Activated CD8-positive, alpha-beta memory T cell treated with anti-CD3 and anti-CD28 coated beads, Interleukin-2, amount 50 U/mL, for 48 hours (primary cell): ENCODE measurements at regions not wholly inside any gene's neighbourhood (a gene's known extent, or its start where the extent isn't known, plus 50 kb on each side); places are given as distances from the start of the nearest gene placed in this dataset.

Experiments
- DNase-seq: peaks from one replicate; pipeline ENCODE4 v3.0.0-alpha.2; 2020

DNA sequence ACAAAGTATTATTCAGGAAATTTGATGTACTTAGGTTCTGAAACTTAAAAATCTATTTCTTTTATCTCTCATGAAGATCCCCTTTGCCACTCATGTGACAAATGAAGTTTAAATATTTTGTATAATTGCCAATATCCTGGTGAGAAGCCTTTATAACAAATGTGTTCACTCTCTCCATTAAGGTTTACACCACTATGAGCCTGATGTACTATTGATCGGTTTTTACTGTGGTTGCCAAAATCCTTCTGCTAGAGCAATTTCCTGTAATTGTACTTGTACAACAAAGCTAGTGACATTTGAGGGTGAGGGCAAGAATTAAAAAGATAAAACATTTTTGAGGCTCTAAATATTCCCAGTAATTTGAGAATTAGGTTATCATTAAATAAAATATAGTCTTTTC lies 222.3 kb upstream of the CDH19 start:
- no peak for DNase-seq

DNA sequence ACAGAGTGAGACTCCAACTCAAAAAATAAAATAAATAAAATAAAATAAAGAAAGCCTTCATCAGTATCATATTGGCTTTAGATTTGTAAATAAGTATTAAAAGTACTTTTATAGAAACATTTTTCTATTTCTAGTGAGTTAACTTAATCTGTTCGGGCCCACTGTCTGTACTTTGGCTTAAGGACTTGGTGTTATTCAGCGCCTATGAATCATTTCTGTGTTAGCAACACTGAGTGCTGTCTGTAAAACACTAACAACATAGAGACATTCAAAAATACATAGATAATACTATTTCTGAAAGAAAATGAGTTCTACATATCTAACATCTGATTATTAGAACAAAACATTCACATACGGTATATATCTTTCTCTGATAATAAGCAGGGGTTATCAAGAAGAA lies 221.5 kb upstream of the CDH19 start:
- DNase-seq, result no peak

DNA sequence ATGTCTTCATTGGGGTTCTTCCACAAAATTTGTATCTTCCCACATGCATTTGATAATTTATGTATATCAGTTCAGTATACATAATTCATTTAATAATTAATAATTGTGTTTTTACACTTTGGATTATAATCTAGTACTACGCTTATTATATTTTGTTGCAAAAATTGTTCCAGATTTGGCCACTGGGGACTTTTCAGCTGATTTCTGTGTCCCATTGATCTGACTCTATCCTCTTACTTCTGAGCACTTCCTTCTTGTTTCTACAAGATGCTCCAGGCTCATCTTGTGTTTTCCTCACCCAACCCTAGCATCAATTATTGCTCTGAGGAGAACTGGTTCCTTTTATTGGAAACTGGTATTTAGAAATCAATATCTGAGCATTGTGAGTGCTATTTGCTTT lies 215.3 kb upstream of the CDH19 start:
- DNase-seq, result no peak

DNA sequence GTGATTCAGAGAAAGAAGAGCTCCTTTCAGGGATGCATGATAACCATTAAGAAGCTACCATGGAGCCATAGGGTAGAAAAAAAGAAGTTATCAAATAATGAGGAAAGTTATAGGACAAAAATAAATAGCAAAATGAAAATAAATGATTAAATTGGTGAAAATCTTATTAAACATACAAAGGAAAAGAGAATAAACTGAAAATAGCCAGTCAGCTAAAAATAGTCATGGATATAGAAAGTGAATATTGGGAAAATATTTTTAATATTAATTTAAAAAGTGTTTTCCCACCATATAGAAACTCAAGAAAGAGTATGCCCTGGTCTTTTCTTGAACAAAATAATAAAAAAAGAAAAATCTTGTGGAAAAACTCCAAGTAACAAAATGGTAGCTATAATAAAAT lies 209.2 kb upstream of the CDH19 start:
- no peak for DNase-seq

DNA sequence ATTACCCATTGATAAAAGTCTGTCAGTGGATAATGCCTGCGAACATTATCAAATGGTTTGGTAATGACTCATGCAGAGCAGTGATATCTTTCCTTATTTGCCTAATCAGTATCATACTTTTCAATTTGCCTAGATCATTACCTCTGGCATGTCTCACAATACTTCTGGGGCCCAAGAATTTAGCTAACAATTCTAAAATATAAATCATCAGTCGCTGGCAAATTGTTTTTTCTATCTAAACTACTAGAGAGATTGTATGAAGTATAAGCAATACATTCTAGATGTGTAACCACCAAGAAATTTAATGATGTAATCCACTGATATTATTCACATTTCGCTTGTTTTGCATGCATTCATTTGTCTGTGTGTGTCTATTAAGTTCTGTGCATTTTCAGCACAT lies 191.2 kb upstream of the CDH19 start:
- DNase-seq, result no peak

DNA sequence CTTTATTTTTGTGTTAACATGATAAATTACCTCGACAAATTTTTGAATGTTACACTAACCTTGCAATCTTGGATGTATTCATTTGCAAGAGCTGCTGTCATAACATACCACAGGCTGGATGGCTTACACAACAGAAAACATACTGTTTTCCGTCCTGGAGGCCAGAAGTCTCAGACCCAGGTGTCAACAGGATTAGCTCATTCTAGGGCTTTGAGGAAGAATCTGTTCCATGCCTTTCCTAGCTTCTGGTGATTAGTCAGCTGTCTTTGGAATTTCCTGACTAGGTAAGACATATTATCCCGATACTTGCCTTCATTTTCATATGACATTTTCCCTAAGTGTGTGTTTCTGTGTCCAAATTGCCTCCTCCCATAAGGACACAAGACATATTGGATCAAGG lies 188.6 kb upstream of the CDH19 start:
- DNase-seq, result no peak

DNA sequence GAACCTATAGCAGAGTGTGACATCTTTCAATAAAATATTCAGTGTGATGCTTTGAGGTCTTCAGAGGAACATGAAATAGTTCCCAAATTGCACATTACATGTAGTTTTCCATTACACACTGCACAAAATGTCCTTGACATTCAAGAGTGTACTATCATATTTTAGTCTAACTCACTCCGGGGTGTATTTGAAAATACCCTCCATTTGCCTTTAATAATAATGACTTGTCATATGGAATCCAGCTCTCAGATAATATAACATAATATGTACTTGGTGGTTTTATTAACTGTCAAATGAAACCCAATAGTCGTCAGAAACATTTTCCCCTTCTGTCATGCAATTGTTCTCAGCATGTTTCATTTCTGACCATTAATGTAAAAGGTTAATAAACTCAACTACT lies 176.7 kb upstream of the CDH19 start:
- no peak for DNase-seq

DNA sequence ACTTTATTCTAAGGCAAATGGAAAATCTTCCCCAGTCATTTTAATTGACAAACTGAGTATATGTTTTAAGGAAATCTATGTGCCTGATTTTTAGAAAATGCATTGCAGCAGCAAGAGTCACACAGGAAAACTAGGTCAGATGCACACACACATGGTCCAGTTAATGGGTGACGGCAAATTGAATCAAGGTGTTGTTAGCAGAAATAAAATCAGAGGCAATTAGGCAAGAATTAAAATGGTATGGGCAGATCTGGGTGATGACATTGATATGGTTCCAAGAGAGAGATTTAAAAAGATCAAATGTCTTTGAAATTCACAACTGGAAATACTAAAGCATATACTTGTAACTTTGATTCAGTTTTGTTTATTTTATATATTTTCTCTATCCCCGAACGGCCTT lies 174.2 kb upstream of the CDH19 start:
- no peak for DNase-seq

DNA sequence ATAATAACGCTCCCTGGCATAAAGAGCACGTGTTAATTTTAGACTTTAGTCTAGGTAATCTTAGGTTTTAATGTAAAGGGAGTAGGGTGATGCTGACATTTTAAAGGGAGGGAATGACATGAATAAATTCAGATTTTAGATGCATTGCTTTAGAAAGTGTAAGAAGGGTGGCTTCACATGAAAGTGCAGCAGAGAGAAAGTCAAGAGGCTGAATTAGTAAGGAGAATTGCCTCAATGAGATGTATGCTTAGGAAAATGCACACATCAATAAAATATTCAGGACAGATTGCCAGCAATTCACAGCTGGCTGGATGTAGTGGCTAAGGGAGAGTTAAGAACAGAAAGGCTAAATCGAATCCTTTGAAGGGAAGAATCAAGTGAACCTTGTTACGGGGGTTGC lies 165.5 kb upstream of the CDH19 start:
- no peak for DNase-seq

DNA sequence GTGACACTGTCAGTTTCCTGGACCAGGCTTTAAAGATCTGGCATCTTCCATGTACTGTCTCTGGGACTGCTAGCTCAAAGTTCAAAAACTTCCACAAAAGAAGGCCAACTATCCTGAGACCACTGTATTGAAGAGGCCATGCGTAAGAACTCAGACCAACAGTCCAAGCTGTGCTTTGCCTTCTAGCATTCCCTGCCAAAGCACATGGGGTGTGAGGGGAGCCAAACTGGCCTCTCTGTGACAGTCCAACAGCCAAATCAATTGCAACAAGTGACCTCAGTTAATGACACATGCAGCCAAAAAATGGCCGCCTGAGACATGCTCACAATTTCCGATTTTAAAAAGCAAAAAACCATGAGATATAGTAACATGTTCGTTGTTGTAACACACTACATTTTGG lies 160.3 kb upstream of the CDH19 start:
- no peak for DNase-seq

DNA sequence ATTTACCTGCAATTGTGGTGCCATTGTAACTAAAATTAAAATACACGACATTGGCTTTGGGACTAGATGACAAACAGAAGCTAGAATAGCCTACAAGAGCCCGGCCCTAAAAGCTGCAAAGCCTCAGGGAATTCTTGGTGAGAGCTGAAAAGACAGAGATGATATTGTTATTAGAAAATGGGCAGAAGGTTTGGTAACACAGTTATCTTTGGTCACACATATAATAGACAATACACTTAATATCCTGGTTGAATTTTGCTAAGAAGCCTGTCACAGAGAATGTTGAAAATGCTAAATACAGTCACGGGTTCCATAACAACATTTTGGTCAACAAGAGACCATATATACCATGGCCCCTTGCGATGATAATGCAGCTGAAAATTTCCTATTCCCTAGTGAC lies 157.3 kb upstream of the CDH19 start:
- DNase-seq, result no peak

DNA sequence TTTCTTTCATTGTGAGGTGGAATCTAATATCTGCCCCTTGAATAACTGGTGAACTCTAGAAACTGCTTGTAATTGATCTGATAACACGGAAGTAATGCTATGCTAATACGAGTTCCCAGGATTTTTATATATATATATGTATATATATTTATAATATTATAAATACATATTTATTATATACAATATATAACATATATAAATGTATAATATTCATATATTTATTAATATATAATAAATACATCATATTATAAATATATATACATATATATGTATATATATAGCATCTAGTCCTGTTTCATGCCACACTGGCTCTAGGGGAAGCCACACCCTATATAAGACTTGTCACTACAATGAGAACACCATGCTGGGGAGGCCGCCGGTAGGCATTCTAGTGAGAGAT lies 156.7 kb upstream of the CDH19 start:
- no peak for DNase-seq

DNA sequence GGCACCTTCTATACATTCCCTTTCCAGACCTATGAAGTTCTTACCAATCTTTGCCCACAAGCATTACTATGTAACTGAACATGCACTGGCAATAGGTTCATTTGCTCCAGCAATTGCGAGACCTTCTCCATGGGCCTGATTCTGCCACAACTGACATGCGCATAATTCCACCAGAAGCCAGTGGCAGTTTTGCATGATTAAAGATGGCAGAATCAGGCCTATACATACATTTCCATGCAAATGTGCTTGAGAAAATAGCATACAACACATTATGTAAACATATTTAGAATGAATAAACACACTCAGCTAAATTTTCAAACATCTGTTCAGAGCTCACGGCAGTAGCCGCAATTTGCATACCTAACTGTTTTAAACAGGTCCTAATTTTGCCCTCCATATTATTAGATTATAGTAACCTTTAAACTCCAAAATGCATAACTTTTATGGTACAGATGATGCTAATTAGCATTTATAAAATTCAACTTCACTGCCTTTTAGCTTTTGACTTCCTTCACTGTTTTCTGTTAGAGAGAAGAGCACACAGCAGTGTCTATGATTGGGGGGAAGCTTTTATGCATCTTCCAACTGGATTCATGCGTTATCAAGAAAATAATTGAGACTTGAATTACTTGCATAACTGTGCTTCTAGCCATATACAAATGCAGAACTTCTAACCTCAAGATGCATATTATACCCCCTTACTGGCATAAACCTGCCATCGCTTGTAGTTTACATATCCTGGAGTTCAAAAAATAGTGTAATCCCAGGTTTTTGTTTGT lies 155.3 kb upstream of the CDH19 start:
- DNase-seq, result no peak

DNA sequence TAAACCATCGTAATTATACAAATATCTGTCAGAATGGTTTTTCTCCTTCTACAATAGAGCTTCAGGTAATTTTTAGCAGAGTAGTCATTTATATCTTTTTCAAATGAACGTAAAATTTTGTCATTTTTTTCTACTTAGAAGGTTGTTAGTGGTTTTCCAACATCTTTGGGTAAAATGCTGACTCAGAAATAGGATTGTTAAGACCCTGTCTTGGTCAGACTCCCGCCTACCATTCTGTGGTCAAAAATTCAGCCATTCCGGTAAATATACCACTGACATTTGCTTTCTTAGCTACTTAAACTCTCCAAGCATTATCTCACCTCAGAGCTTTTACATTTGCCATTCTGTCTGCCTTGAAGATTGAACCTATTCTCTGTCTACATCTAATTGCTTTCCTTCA lies 154.1 kb upstream of the CDH19 start:
- DNase-seq, result no peak

DNA sequence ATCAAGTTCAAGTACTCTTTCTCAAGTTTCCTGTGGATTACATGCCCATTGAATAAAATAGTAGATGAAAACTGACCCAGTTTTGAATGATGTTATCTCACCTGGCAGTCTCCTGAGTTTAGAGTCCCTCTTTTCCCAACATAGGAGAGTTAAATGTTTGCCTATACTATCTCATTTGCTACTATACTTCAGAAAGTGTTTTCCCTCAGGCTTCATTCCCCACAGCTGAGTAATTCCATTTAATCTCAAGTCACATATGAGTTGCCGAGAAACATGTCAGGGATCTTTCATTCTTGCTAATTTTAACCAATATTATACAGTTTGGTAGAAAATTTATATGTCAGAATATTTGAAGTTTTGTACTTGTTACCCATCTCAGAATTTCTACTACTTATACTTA lies 150.4 kb upstream of the CDH19 start:
- DNase-seq, result no peak

DNA sequence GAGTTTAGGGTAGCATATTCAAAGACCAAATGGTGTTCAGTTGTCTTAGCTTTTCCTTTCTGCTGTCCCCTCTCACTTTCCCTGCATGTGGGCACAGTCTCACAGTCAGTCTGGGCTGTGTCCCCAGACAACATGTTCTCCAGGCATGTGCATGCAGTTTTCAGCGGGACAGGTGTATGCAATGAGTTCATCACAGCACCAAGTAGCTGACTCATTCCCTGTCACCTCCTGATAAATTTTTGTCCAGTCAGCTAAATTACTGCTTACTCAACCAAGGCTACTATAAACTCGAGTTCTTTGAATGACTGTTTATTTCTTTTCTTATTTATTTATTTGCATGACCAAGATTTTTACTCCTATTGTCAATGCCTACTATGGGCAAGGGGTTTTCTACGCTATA lies 148.8 kb upstream of the CDH19 start:
- no peak for DNase-seq

DNA sequence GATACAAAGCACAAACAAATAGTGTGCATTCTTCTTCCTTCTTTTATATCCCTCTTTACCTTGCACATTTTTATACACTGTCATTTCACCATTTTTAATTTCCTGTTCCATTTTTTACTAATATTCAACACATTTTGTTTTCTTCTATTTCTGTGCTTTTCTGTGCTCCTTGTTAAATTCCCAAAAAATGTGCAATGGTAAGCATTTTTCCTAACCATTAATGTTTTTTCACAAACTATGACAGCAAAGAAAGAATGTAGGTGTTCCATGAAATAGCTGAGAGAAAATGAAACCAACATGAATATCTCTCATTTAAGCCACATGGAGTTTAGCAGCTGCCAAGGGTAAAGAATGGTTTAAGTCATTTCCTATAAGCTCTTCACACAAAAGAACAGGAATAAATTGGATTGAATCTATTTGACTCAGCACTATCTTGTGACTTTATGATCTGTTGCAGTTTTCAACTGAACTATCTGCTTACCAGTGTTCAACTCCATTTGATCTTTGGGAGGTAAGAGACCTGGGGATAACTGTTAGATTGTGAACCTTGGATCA lies 145.7 kb upstream of the CDH19 start:
- no peak for DNase-seq

DNA sequence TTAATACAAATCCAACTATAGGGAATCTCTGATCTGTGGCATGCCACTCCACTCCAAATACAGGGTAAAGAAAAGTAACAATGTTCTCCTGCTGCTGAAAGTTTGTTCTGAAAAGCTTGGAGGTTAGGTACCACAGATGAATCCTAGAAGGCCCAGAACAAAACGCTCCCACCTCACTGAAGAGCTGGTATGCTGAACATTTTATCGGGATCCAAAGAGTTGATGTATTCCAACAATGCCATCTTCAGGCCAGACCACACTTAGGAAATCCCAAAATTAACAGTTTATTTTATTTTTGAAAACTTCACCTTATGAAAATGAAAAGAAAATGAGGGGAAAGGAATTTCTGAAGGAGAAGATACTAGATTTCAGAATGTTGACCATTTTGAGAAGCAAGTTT lies 145.1 kb upstream of the CDH19 start:
- DNase-seq, result no peak

DNA sequence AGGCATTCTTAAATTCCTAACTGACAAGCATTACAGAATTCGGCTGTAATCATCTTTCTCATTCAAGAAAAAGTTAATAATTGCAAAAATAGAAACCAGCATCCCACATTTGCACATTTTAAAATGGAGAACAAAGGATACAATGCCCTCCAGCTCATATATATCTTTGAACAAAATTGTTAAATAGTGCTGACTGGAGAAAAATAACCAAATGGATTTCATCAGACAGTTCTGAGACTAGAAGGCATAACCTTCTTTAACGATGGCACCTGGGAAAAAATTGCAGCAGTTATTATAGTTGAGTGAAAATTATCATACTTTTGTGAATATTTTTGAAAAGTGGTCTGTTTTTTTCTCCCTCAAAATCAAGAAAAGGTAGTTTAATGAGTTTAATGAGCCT lies 138.9 kb upstream of the CDH19 start:
- DNase-seq, result no peak

DNA sequence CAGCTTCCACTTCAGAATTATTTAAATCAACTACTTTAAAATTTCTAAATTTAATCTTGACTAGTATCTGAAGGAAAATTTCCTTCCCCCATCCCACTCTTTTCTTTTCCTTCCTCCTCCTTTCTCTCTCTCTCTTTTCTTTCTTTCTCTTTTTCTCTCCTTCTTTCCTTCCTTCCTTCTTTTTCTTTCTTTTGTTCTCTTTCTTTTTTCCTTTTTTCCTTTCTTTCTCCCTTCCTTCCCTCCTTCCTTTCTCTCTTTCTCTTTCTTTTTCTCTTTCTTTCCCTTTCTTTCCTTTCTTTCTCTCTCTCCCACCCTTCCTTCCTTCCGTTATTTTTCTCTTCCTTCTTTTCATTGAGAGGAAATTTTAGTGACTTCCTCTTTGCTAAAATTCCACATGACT lies 132.0 kb upstream of the CDH19 start:
- DNase-seq, result no peak

DNA sequence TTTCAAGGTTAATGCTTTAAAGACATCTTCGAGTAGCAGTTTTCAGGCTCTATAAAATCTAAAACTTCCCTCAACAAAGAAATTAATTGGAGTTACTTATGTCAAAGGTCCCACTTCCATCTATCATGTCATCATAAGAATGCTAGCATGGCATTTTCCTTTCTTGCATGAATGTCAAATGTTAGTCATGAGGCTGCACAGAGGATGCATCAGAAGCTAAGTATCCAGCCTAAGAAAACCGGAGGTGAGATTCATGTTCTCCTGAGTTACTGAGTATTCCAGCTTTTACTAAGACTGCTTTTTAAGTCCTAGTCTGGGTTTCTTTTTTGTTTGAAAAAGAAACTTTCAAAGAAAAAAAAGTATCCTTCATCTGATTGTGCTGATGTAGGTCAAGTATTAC lies 130.6 kb upstream of the CDH19 start:
- no peak for DNase-seq

DNA sequence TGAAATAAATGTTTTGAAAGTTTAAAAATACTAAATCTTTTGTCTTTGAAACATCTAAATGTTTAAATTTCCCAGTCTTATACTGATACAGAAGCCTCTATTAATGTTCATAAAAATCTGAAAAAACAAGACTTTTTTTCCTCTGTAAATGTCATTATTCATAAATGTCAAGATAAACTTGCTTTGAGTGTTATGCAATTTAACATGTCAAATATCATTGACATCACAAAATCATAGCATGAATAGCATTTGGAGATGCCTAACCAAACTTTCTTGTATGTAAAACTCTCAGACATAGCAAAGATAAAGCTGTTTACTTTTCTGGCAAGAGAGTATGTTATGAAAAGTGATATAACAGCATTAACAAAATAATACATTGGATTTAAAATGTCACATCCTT lies 128.0 kb upstream of the CDH19 start:
- no peak for DNase-seq

DNA sequence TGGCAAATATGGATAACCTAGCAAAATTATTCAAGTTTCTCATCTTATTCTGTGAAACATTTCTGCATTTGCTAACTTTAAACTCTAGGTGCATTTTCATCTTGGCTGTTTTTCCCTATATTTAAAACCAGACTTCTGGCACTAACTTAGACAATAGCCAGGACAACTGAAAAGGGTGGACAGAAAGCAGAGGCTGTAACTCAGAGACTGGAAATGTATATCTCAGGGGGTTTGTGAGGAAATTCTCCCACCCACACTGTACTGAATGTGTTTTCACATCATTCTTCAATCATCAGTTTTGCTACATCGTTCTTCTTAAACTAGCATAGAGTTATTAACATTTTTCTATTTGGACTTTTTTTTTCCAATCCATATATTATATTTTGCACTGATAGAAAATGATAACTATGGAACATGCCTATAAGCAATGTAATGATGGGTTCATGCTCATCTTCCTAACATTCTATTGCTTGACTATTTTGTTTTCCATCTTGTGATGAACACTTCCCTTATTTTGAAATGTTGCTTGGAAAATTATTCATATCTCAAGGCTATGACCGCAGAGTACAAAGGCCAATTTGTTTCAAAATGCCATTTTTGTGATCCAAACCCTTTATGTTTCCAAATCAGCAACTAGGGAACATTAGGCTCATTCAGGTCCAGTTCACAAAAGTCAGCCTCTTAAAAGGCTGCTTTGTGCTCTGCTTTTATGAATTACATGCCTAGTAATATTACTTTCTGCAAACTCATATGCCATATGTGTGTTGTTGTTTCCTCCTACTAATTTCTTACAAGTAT lies 125.8 kb upstream of the CDH19 start:
- no peak for DNase-seq

DNA sequence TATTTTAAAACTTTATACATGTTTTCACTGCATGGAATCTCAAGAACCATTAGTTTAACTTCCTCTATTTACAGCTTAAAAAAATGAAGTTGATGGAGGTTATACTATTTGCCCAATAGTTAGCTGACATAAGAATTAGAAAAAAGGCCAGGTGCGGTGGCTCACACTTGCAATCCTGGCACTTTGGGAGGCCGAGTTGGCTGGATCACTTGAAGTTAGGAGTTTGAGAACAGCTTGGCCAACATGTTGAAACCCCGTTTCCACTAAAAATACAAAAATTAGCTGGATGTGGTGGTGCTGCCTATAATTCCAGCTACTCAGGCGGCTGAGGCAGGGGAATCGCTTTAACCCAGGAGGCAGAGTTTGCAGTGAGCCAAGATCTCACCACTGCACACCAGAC lies 125.1 kb upstream of the CDH19 start:
- DNase-seq, result no peak

DNA sequence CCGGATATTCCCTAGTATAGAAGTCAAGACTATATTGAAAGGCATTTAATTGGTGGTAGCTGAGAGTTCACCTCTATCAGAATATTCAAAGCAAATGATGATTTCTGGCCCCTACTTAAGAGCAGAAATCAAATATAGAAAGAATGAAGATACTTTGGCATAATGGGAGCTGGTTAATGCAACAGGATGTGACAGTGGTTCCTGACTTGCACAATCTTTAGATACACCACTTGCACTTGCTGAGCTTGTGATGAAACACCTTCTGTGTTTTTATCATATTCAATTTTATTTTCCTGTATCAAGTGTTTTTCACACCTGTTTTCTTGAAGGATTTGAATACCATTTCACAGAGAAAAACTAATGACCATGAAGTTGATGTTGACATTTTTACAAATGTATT lies 124.1 kb upstream of the CDH19 start:
- DNase-seq, result no peak
